ENCODE measurements at regions not wholly inside any gene's neighbourhood (a gene's known extent, or its start where the extent isn't known, plus 50 kb on each side); places are given as distances from the start of the nearest gene placed in this dataset.

GRCh38 chr3:127096256-127097071 lies 96.5 kb upstream of the PRR23E start:
- TF ChIP-seq CTCF (conservative IDR thresholded peaks at IDR 0.05 in 1 of 2, IDR thresholded peaks at IDR 0.05 in 1 of 2; ENCODE audit: low read depth in 1 of 2, low read length in 2 of 2): no peak
- no peak for TF ChIP-seq EZH2 (IDR thresholded peaks at IDR 0.05; ENCODE audit: low read length, missing control alignments)

Measured in fibroblast of lung (primary cell).